GM12878 (cell line): ENCODE measurements at regions not wholly inside any gene's neighbourhood (a gene's known extent, or its start where the extent isn't known, plus 50 kb on each side); places are given as distances from the start of the nearest gene placed in this dataset.

ENCODE experiments used
- ATAC-seq: fragments of 200-7000 bp; cut with Tn5 transposase; 3 replicates; pipeline ENCODE4 v1.9.1; 2020; ENCODE audit warnings: mild to moderate bottlenecking, moderate library complexity
- BruUV-seq: library from RNA; stranded (reverse); fragments of 400-500 nt; replicated peaks from 2 replicates; lab custom pipeline; 2021; lab: Mats Ljungman, UMichigan
- CTCF ChIA-PET: fragments of 300-600 bp; sonication (Branson Sonifier 250); formaldehyde crosslinking; extraction: SDS; loops from one replicate; lab custom pipeline; 2021; ENCODE audit warnings: inconsistent platforms; lab: Yijun Ruan, JAX
- POLR2A ChIA-PET: fragments of 350-600 bp; formaldehyde crosslinking; extraction: SDS; loops from one replicate; lab custom pipeline; 2021; ENCODE audit warnings: inconsistent platforms; lab: Charles Lee
- RAD21 ChIA-PET: fragments of 300-600 bp; sonication (Branson Sonifier 250); formaldehyde crosslinking; loops from one replicate; lab custom pipeline; 2023; ENCODE audit warnings: antibody characterized with exemption; ENCODE audit not compliant: unreplicated experiment; lab: Charles Lee
- SMC1A ChIA-PET: fragments of 300-600 bp; sonication (Branson Sonifier 250); formaldehyde crosslinking; loops from one replicate; lab custom pipeline; 2023; ENCODE audit not compliant: unreplicated experiment, uncharacterized antibody; lab: Charles Lee
- DNase-seq: peaks from one replicate; pipeline ENCODE4 v3.0.0-alpha.2; 2011; ENCODE audit warnings: low read depth, low spot score
- FAIRE-seq: peaks from 3 replicates; lab custom pipeline; 2011; peaks lifted over from hg19 to GRCh38; lab: Jason Lieb, UNC
- H2AFZ ChIP-seq: 2 replicates; pipeline ENCODE4 v1.6.0; 2011; ENCODE audit warnings: low read depth, low read length, control low read depth; ENCODE audit not compliant: control insufficient read depth
- H3K27ac ChIP-seq: 2 replicates; pipeline ENCODE4 v1.5.1; 2011; ENCODE audit warnings: control low read depth; ENCODE audit not compliant: control insufficient read depth, insufficient read depth
- H3K27me3 ChIP-seq, 2 experiments: replicated peaks in 1 of 2; 2 replicates each; pipeline versions ENCODE4 v1.6.0 to v1.6.1; 2011; ENCODE audit warnings: low read length in 1 of 2; ENCODE audit not compliant: control insufficient read depth in 2 of 2, insufficient read depth in 2 of 2
- H3K36me3 ChIP-seq, 2 experiments: 2 replicates each; pipeline ENCODE4 v1.5.1; 2011; ENCODE audit warnings: low read length in 1 of 2; ENCODE audit not compliant: control insufficient read depth in 2 of 2, insufficient read depth in 2 of 2
- H3K4me1 ChIP-seq: 2 replicates; pipeline ENCODE4 v1.6.1; 2011; ENCODE audit warnings: mild to moderate bottlenecking, low read length, moderate library complexity, mixed read lengths; ENCODE audit not compliant: control insufficient read depth, insufficient read depth
- H3K4me2 ChIP-seq: 2 replicates; pipeline ENCODE4 v1.6.0; 2011; ENCODE audit warnings: control low read depth; ENCODE audit not compliant: control insufficient read depth, insufficient read depth
- H3K4me3 ChIP-seq: fragments of 200-600 bp; sonication (generic); 2 replicates; pipeline ENCODE4 v1.5.1; 2016
- H3K79me2 ChIP-seq: 2 replicates; pipeline ENCODE4 v1.6.0; 2011; ENCODE audit warnings: low read length; ENCODE audit not compliant: control insufficient read depth, insufficient read depth
- H3K9ac ChIP-seq: 2 replicates; pipeline ENCODE4 v1.8.0; 2011; ENCODE audit warnings: low read length, control low read depth, mixed read lengths; ENCODE audit not compliant: control insufficient read depth, insufficient read depth
- H3K9me3 ChIP-seq: replicated peaks from 3 replicates; pipeline ENCODE4 v1.5.1; 2011; ENCODE audit warnings: mild to moderate bottlenecking, low read length; ENCODE audit not compliant: control insufficient read depth, insufficient read depth
- H4K20me1 ChIP-seq: 2 replicates; pipeline ENCODE4 v1.6.0; 2011; ENCODE audit not compliant: control insufficient read depth, insufficient read depth
- ATF7 ChIP-seq: fragments of 450-650 bp; IDR thresholded peaks from 2 replicates; pipeline ENCODE4 v1.6.1; 2016; ENCODE audit warnings: low read depth, mild to moderate bottlenecking
- CREM ChIP-seq: IDR thresholded peaks from 2 replicates; pipeline ENCODE4 v1.6.1; 2014; ENCODE audit warnings: antibody characterized with exemption, low read depth
- EP300 ChIP-seq, 2 experiments: fragments of 150-350 bp in 1 of 2; IDR thresholded peaks; 2 replicates each; pipeline ENCODE4 v1.6.1; 2011 to 2012; ENCODE audit warnings: low read depth in 2 of 2, low read length in 2 of 2, borderline replicate concordance in 1 of 2, improper control_type of control experiment in 1 of 2, inconsistent platforms in 1 of 2; ENCODE audit not compliant: control insufficient read depth in 1 of 2
- FOXK2 ChIP-seq: fragments of 450-650 bp; IDR thresholded peaks from 2 replicates; pipeline ENCODE4 v1.6.1; 2017; ENCODE audit warnings: mild to moderate bottlenecking, moderate library complexity
- GABPA ChIP-seq: IDR thresholded peaks from 2 replicates; pipeline ENCODE4 v1.6.1; 2014; ENCODE audit warnings: antibody characterized with exemption, low read depth, mild to moderate bottlenecking, inconsistent platforms
- GATAD2B ChIP-seq: fragments of 450-650 bp; conservative IDR thresholded peaks from 2 replicates; pipeline ENCODE4 v1.6.1; 2017; ENCODE audit warnings: low read depth, mild to moderate bottlenecking, moderate library complexity
- HDAC2 ChIP-seq: fragments of 200-600 bp; sonication (generic); IDR thresholded peaks from 2 replicates; pipeline ENCODE4 v1.6.1; 2017
- HDAC6 ChIP-seq: fragments of 200-600 bp; sonication (generic); IDR thresholded peaks from one replicate; pipeline ENCODE4 v1.8.0; 2017; ENCODE audit warnings: antibody characterized with exemption; ENCODE audit not compliant: unreplicated experiment
- HDGF ChIP-seq: fragments of 450-650 bp; IDR thresholded peaks from 2 replicates; pipeline ENCODE4 v1.6.1; 2016; ENCODE audit warnings: antibody characterized with exemption
- IRF5 ChIP-seq: fragments of 450-650 bp; IDR thresholded peaks from 2 replicates; pipeline ENCODE4 v1.6.1; 2017; ENCODE audit warnings: borderline replicate concordance
- JUNB ChIP-seq: IDR thresholded peaks from 2 replicates; pipeline ENCODE4 v1.6.1; 2016; ENCODE audit warnings: antibody characterized with exemption, mild to moderate bottlenecking
- MTA3 ChIP-seq: IDR thresholded peaks from 2 replicates; pipeline ENCODE4 v1.6.1; 2012; ENCODE audit warnings: low read length, inconsistent platforms, borderline replicate concordance
- PAX8 ChIP-seq: fragments of 450-650 bp; IDR thresholded peaks from 2 replicates; pipeline ENCODE4 v1.6.1; 2017; ENCODE audit warnings: mild to moderate bottlenecking, moderate library complexity
- PML ChIP-seq: IDR thresholded peaks from 2 replicates; pipeline ENCODE4 v1.6.1; 2012; ENCODE audit warnings: low read length, inconsistent platforms
- SRF ChIP-seq, 2 experiments: IDR thresholded peaks; 2 replicates each; pipeline ENCODE4 v1.6.1; 2011; ENCODE audit warnings: low read depth in 2 of 2, low read length in 2 of 2, mild to moderate bottlenecking in 1 of 2, moderate library complexity in 1 of 2
- TAF1 ChIP-seq: IDR thresholded peaks from 2 replicates; pipeline ENCODE4 v1.6.1; 2011; ENCODE audit warnings: mild to moderate bottlenecking, low read depth, low read length, borderline replicate concordance
- WRNIP1 ChIP-seq: IDR thresholded peaks from 2 replicates; pipeline ENCODE4 v1.6.1; 2011; ENCODE audit warnings: low read depth, low read length, improper control_type of control experiment, borderline replicate concordance
- YBX1 ChIP-seq: fragments of 450-650 bp; IDR thresholded peaks from 2 replicates; pipeline ENCODE4 v1.6.1; 2016; ENCODE audit warnings: antibody characterized with exemption
- ZBTB40 ChIP-seq: fragments of 450-650 bp; IDR thresholded peaks from 2 replicates; pipeline ENCODE4 v1.6.1; 2016; ENCODE audit warnings: mild to moderate bottlenecking, moderate library complexity, borderline replicate concordance
- WGBS: methylation state at CpG from one replicate; pipeline ENCODE4 v1.1.6; 2016; ENCODE audit warnings: low lambda C conversion rate; ENCODE audit not compliant: insufficient replicate concordance, insufficient coverage; ENCODE audit errors: missing lambda C conversion rate; 5-methylcytosine and 5-hydroxymethylcytosine counted together
- in situ Hi-C: fragments of 300-500 bp; cut with MboI; formaldehyde crosslinking; loops from 9 replicates; pipeline ENCODE4 v1.14.3; 2018; ENCODE audit warnings: mixed read lengths
- intact Hi-C: fragments of 100-400 bp; cut with micrococcal nuclease; formaldehyde crosslinking; loops from one replicate; pipeline ENCODE4 v1.14.2; 2022; ENCODE audit not compliant: unreplicated experiment
- TF ChIP-seq, protein P1 (sequence below): fragments of 450-650 bp; conservative IDR thresholded peaks from 2 replicates; pipeline ENCODE4 v1.6.1; 2017; ENCODE audit warnings: mild to moderate bottlenecking, moderate library complexity

- no peak for DNase-seq
- Histone ChIP-seq H3K4me1 (no peaks in the 10 kb centered on the region), H4K20me1 (no peaks in the 10 kb centered on the region), H3K79me2 (no peaks in the 10 kb centered on the region), H3K9ac (no peak overlapping the region), H2AFZ (no peak overlapping the region), H3K27ac (no peak overlapping the region), H3K27me3 (no peaks in the 10 kb centered on the region)
- intact Hi-C loops: no loop called here
- ChIA-PET POLR2A (no interaction called here), SMC1A (no interaction called here), CTCF (no interaction called here)
- TF ChIP-seq FOXK2 (no peak), MTA3 (no peak), SRF (IDR thresholded peaks at IDR 0.05; ENCODE audit: low read depth in 2 of 2, low read length in 2 of 2) (no peak), EP300 (IDR thresholded peaks at IDR 0.05; ENCODE audit: borderline replicate concordance in 1 of 2, control insufficient read depth in 1 of 2, low read depth in 2 of 2, low read length in 2 of 2) (no peak), GATAD2B (no peak), ZBTB40 (no peak), PML (no peak), ATF7 (no peak), HDAC2 (no peak), CREM (no peak), TAF1 (no peak), WRNIP1 (no peak), IRF5 (no peak), YBX1 (no peak), HDGF (no peak), JUNB (no peak), PAX8 (no peak), HDAC6 (no peak), GABPA (no peak)
- TF ChIP-seq, protein P1, sequence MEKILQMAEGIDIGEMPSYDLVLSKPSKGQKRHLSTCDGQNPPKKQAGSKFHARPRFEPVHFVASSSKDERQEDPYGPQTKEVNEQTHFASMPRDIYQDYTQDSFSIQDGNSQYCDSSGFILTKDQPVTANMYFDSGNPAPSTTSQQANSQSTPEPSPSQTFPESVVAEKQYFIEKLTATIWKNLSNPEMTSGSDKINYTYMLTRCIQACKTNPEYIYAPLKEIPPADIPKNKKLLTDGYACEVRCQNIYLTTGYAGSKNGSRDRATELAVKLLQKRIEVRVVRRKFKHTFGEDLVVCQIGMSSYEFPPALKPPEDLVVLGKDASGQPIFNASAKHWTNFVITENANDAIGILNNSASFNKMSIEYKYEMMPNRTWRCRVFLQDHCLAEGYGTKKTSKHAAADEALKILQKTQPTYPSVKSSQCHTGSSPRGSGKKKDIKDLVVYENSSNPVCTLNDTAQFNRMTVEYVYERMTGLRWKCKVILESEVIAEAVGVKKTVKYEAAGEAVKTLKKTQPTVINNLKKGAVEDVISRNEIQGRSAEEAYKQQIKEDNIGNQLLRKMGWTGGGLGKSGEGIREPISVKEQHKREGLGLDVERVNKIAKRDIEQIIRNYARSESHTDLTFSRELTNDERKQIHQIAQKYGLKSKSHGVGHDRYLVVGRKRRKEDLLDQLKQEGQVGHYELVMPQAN: no peak
- TF ChIP-seq, all 136 proteins: peak for 0
- H3K9me3 ChIP-seq: no peaks in the 10 kb centered on the region
- in situ Hi-C loops: no loop called here
- H3K4me2 ChIP-seq: no peak overlapping the region
- ATAC-seq (no peak), FAIRE-seq (no peak)
- RAD21 ChIA-PET: no interaction called here
- no TSS peak for BruUV-seq
- no peaks in the 10 kb centered on the region for H3K36me3 ChIP-seq
- no peak overlapping the region for H3K4me3 ChIP-seq
- 20% methylated on average over 2 of the region's 2 CpGs for WGBS
These were observed 51.4 kb upstream of the VCX3B start for GRCh38 chrX:8413279-8413678.
